SK-N-MC (cell line): ENCODE measurements at regions not wholly inside any gene's neighbourhood (a gene's known extent, or its start where the extent isn't known, plus 50 kb on each side); places are given as distances from the start of the nearest gene placed in this dataset.

Experiments
- DNase-seq: peaks from one replicate; pipeline ENCODE4 v3.0.0-alpha.2; 2011; ENCODE audit warnings: low read depth, low spot score
- H3K27ac ChIP-seq: fragments of 200-600 bp; sonication (generic); 2 replicates; pipeline ENCODE4 v1.5.1; 2016; ENCODE audit warnings: mixed run types
- H3K36me3 ChIP-seq: fragments of 200-600 bp; sonication (generic); 2 replicates; pipeline ENCODE4 v1.6.1; 2017; ENCODE audit warnings: antibody characterized with exemption, low read length, mixed read lengths; ENCODE audit not compliant: insufficient read depth
- H3K4me3 ChIP-seq: fragments of 200-600 bp; sonication (generic); 2 replicates; pipeline ENCODE4 v1.5.1; 2016
- H3K9ac ChIP-seq: fragments of 200-600 bp; sonication (generic); 2 replicates; pipeline ENCODE4 v1.8.0; 2017; ENCODE audit warnings: mixed run types, mixed read lengths; ENCODE audit not compliant: insufficient read length
- H3K9me3 ChIP-seq: fragments of 200-600 bp; sonication (generic); 2 replicates; pipeline ENCODE4 v1.6.1; 2017; ENCODE audit warnings: low read depth, mild to moderate bottlenecking, antibody characterized with exemption, low read length, moderate library complexity, mixed read lengths
- EZH2 ChIP-seq: fragments of 200-600 bp; sonication (generic); IDR thresholded peaks from one replicate; pipeline ENCODE4 v1.6.1; 2017; ENCODE audit warnings: antibody characterized with exemption
- FOXP2 ChIP-seq: optimal IDR thresholded peaks from 2 replicates; pipeline ENCODE3; 2011; ENCODE audit warnings: mild to moderate bottlenecking, moderate library complexity; ENCODE audit not compliant: insufficient read depth; ENCODE audit errors: extremely low read length, control extremely low read depth
- POLR2AphosphoS5 ChIP-seq: IDR thresholded peaks from 2 replicates; pipeline ENCODE4 v1.6.1; 2012; ENCODE audit warnings: mild to moderate bottlenecking, low read depth, low read length, borderline replicate concordance

DNA sequence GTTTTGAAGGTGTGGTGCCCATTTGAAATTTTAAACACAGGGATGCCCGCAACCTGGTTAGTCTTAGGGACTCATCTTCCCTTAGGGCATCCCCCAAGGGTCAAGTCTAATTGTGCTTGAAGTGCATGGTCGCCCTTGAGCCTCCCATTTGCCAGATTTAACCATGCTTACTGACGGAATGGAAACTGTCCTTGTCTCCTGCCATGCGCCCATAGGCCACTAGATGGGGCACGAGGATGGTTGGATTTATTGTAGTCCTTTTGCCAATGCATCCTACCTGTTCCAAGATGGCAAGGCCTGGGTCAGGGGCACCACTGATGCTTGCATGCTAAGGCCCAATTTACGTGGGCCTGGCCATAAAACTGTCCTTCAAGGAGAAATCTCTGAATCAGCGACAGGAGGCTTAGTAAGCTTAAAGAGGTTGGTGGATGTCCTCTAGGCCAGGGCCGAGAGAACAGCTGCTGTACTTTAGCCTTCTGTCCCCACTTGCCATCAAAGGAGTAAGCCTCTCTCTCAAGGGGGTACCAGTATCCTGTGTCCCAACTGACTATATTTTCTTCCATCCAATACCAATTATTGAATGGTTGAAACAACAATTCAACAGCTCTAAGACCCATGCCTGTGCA, 355.4 kb downstream of the OTOL1 start:
- DNase-seq, result peak; percentile 55
- no peaks in the 10 kb centered on the region for H3K36me3 ChIP-seq
- H3K27ac ChIP-seq, result no peak overlapping the region
- H3K9me3 ChIP-seq, result no peaks in the 10 kb centered on the region
- H3K9ac ChIP-seq, result no peak overlapping the region
- TF ChIP-seq EZH2 (no peak), FOXP2 (no peak), POLR2AphosphoS5 (no peak)
- no peak overlapping the region for H3K4me3 ChIP-seq

DNA sequence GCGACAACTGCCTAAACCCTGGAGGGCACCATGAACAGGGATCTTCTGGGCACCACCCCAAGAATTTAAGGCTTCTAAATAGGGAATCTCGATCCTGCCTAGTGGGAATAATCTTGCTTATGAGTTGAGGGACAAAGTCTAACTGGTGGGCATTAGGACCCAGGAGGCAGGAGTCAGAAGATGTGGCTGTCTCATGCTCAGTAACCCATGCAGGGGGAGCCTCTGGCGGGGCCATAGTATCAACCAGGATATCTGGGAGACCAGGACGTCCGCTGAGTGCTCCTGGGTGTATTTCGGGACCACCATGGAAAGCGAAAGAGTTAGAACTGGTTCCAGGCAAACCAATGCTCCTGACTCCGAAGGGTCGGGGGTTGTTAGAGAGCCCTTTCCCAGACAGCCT, 356.1 kb downstream of the OTOL1 start:
- TF ChIP-seq EZH2 (no peak), POLR2AphosphoS5 (no peak), FOXP2 (no peak)
- DNase-seq, result no peak

DNA sequence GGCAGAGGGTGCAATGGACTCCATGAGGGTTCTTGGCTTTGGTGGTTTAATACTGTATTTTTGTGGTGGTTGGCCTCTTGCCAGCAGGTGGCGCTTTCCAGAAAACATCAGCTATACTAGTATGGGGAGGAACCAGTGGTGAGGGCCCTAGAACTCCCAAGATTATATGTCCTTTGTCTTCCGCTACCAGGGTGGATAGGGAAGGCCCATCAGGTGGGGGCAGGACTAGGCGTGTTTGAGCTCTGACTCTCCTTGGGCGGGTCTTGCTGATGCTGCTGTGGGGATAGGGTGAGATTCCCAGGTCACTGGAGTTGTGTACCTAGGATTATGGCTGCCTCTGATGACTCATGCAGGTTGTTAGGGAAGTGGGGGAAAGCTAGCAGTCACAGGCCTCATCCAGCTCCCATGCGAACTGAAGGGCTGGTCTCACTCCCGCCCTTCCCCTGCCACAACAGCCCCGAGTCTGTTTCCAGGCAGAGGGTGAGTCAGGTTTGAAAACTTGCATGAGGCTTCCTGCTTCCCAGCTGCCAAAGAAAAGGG, 357.7 kb downstream of the OTOL1 start:
- no peak overlapping the region for H3K9ac ChIP-seq
- no peaks in the 10 kb centered on the region for H3K36me3 ChIP-seq
- TF ChIP-seq EZH2 (no peak), FOXP2 (no peak), POLR2AphosphoS5 (no peak)
- no peak for DNase-seq
- H3K9me3 ChIP-seq, result no peaks in the 10 kb centered on the region
- no peak overlapping the region for H3K4me3 ChIP-seq
- no peak overlapping the region for H3K27ac ChIP-seq

More for the DNA sequence above, 356.1 kb downstream of the OTOL1 start:
- H3K27ac ChIP-seq, result no peak overlapping the region
- no peaks in the 10 kb centered on the region for H3K9me3 ChIP-seq
- no peak overlapping the region for H3K4me3 ChIP-seq
- no peak overlapping the region for H3K9ac ChIP-seq
- H3K36me3 ChIP-seq, result no peaks in the 10 kb centered on the region

DNA sequence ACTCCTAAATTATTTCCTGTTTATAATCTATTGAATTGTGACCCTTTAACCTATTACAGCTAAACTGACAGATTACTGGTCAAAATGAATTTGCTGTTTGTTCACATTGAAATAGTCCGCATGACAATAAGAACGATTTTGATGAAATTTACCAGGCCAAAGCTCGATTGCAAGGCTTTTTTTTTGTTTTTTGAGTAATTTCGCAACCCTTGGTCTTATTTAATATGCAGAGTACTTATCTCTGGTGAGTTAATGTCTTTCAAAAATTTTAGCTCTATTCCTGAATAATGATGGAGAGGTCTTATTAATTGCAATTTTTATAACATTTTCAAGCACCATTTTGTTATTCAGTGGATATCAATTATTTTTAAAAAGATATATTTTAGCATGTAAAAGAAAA, 362.4 kb downstream of the OTOL1 start:
- peak overlapping the region; percentile 85 for H3K27ac ChIP-seq
- peak overlapping the region; percentile 46; the same call in 1 of the 2 replicates for H3K4me3 ChIP-seq
- H3K36me3 ChIP-seq, result no peaks in the 10 kb centered on the region
- DNase-seq, result no peak
- TF ChIP-seq POLR2AphosphoS5, result no peak
- no peak for TF ChIP-seq FOXP2
- no peak for TF ChIP-seq EZH2
- H3K9ac ChIP-seq, result no peak overlapping the region
- no peaks in the 10 kb centered on the region; the same call in 1 of the 2 replicates for H3K9me3 ChIP-seq

DNA sequence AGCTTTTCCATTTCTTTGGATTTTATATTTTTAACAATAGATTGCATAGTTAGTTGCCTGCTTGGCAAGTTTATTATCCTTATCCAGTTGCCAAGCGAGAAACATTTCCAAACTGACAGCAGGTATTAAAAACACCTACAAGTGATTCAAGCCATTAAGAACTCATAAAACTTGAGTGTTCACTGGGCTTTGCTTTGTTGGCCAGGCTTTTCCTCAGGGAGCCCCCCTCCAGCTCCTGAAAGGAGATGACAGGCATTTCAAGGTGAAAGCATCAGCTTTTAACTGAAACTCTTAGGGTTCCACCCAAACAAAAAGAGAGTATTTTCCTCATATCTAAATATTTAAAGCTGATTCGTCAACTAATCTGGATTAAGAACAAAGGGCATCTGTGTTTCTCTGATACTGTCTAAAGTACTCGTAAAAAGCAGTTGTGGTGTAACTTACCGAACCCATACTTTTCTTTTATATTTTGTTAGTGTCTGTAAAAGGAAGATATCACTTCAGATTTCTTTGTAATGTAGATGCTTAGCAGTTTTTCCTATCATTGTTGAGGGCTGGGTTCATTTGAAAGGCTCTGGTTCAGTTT, 363.4 kb downstream of the OTOL1 start:
- peak overlapping the region; percentile 46 for H3K4me3 ChIP-seq
- no peak for TF ChIP-seq POLR2AphosphoS5
- TF ChIP-seq EZH2, result no peak
- no peak for TF ChIP-seq FOXP2
- H3K27ac ChIP-seq, result peak overlapping the region; percentile 85
- H3K36me3 ChIP-seq, result no peaks in the 10 kb centered on the region
- no peaks in the 10 kb centered on the region; the same call in 1 of the 2 replicates for H3K9me3 ChIP-seq
- H3K9ac ChIP-seq, result peak overlapping the region; percentile 8
- DNase-seq, result peak; percentile 47

DNA sequence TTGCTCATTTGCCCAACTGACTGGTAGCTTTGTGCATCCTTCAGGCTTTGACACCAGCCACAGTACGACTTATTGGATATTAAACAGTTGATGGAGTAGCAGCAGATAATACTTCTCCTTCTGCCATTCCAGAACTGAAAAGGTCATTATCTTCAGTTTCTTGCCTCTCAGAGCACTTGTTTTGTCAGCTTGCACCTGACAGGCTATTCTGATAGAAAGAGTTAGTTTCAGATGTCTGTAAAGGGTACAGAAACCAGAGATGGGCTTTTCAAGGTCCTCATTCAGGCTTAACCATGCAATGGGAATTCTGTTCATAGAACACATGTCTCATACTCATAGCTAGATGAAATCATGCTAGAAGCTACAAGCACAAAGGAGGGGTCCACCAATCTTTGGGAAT, 367.2 kb downstream of the OTOL1 start:
- no peak for DNase-seq
- no peak overlapping the region for H3K4me3 ChIP-seq
- H3K9ac ChIP-seq, result no peak overlapping the region
- no peak overlapping the region for H3K27ac ChIP-seq
- H3K9me3 ChIP-seq, result no peaks in the 10 kb centered on the region; the same call in 1 of the 2 replicates
- no peak for TF ChIP-seq EZH2
- TF ChIP-seq FOXP2, result no peak
- TF ChIP-seq POLR2AphosphoS5, result no peak
- no peaks in the 10 kb centered on the region for H3K36me3 ChIP-seq

DNA sequence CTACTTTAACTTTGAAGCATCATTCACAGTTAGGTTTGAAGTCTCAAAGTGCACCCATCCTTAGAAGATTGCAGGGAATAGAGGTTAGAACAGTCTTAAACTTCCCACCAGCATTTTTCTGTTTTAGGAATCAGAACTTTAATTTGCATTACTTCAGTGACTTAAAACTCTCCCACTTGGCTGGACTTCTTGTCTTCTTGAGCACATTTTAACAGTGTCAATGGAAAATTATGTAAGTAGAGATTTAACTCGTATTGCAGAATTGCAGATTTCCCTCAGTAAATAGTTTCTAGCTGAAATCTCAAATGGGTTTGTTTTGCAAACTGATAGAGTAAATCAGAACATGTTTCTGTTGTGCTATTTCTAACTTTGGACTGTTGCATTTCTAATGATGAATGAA, 369.6 kb downstream of the OTOL1 start:
- Histone ChIP-seq H3K9me3 (no peaks in the 10 kb centered on the region; the same call in 1 of the 2 replicates), H3K4me3 (no peak overlapping the region), H3K9ac (no peak overlapping the region), H3K27ac (no peak overlapping the region), H3K36me3 (no peaks in the 10 kb centered on the region)
- no peak for DNase-seq
- TF ChIP-seq EZH2, result no peak
- TF ChIP-seq POLR2AphosphoS5, result no peak
- no peak for TF ChIP-seq FOXP2

DNA sequence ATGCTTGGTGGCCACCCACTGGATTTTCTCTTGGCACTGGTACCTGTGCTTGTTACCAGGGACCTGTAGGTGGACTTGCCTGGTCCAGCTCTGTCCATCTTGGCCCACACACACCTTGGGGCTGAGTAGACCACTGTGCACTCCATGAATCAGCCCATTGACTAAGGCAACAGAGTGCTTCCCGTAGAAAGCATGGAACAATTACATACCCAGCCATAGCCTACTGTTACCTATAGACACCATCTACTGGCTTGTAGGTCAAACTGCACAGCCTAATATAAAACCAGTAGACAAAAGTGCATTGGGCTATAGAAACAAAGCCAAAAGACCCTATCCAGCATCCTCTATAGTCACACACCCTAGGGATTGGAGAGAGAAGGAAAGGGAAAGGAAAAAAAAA, 378.9 kb downstream of the OTOL1 start:
- DNase-seq, result no peak
- Histone ChIP-seq H3K27ac (no peak overlapping the region), H3K9ac (no peak overlapping the region), H3K36me3 (no peaks in the 10 kb centered on the region), H3K9me3 (no peaks in the 10 kb centered on the region), H3K4me3 (no peak overlapping the region)
- TF ChIP-seq EZH2 (no peak), POLR2AphosphoS5 (no peak), FOXP2 (no peak)
